ENCODE measurements at regions not wholly inside any gene's neighbourhood (a gene's known extent, or its start where the extent isn't known, plus 50 kb on each side); places are given as distances from the start of the nearest gene placed in this dataset.

DNA sequence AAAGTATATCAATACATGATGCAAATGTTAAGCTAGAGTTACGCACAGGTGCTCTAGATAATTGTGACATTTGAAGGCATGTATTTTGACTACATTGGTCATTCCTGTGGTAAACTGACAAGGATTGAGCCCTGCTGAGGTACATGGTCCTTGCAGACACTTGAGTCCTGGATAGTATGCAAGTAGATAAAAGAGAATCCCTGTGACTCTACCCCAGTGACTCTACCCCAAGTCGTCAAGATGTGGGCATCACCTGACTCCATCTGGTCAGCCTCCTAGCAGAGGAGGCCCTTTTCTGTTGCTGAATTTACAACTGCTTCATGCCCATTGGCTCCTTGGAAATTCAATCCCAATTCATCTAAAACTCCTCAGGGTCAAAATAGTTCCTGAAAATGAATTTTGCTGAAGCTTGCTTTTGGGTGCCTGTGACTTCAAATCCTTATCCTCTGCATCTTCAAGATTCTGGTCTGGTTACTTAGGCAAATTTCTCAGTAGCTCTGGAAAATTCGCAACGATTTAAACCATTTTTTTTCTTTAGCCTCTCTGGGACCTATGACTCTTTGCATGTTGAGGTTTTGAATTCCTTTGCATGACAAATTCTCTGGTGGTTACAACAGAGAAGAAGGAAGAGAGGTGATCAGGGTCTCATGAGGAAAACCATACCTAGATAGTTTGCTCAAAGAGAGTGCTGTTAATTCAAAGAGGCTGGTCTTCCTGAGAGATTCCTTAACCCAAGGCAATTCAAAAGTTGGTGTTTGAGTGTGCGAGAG is 422.1 kb downstream of the FGF9 start:
- no peak for DNase-seq (ENCODE audit: low read depth)

GRCh38 chr13:22095794-22096193 is 424.9 kb downstream of the FGF9 start:
- DNase-seq (ENCODE audit: low read depth), result no peak

DNA sequence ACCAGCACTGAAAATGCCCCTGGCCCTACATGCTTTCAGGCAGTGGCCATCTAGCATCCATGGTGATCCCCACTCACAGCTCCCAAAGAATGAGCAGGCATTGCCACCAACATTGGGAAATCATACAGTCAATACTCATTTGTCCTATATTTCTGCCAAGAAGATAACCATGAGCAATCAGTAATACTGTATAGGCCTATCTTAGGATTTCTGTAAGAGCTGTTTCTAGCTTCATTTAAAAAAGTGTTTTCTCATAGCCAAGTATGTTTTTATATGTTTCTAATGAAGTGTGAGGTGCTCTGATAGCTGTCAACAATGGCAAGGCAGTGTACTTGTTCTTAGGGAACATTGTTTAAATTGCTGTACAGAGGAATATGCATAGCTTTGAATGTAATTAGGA is 428.7 kb downstream of the FGF9 start:
- DNase-seq (ENCODE audit: low read depth), result no peak

- DNase-seq (ENCODE audit: low read depth), result no peak
These were observed 431.4 kb downstream of the FGF9 start for GRCh38 chr13:22102271-22102670.

DNA sequence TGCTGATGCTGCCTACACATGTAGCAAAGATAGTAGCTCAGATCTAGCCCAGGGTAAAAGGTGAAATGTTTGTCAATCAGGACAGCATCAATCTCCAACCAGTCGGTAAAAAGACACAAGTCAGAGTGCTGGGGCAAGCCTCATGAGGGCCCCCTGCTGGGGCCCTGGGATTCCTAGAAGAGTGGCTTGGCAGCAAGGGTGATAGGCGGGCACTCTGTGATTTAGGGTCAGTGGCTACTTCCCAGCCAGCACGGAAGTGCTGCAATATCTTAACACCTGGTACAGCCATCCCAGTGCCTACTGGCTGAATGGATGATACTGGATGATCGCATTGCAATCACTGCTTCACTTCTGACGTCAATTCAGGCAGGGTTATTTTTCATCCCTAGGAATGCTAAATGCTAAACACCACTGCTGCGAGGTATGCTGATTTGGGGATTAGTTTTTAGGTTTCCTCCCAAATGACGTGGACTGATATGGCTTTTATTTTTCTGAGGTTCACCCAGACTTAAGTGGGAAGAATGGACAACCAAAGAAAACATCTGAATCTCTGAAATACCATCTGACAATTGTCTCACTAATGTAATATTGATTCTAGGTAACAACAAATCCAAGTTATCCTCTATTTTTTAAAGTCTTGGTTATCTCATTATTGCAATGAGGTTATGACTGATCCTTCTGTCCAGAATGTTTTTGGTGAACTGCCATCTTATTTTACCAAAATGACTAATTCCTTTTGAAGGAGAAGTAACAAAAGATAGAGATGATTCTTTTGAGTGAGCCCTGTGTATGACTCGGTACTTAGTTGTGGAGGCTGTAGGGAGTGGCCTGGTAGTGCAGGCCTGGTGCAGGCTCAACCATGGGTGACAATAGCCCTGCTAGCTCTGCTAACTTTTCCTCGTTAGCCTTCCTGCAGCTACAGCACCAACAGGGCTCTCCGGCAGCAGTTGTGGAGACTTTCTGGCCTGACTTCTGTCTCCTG is 432.5 kb downstream of the FGF9 start:
- no peak for DNase-seq (ENCODE audit: low read depth)

DNA sequence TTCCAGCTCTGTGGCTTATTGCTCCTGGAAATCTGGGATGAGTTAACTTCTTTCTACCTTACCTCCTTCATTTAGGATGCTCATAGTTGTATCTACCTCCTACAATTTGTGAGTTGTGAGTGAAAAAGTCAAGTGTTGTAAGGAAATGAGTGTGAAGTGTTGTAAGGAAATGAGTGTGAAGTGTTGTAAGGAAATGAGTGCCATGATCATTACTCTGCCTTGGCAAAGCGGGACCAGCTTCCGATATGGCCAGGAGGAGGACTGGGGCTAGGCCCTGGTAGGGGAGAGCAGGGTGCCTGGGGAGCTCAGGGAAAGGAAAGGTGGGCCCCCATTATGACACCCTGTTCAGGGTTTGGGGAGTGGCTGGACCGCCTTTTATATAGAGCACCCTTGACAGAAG is 435.2 kb downstream of the FGF9 start:
- no peak for DNase-seq (ENCODE audit: low read depth)

DNA sequence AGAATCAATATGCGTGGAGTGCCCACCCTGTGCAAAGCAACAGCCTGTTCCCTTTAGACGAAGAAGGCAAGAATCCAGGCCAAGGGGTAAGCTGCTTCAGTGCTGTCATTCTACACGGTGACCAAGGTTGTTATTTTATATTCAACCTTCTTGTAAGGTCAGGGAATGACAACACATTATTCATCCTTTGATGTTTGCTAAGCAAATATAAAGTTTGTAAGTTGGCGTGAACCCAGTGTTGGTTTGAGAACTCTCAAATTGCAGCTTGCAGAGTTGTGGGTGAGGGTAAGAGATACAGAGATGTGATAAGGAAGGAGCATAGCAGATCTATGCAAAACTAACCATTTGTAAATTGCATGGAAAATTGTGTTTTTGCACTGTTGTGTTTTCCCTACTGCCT is 436.7 kb downstream of the FGF9 start:
- DNase-seq (ENCODE audit: low read depth), result no peak

- DNase-seq (ENCODE audit: low read depth), result no peak
These were observed 437.5 kb downstream of the FGF9 start for GRCh38 chr13:22108283-22108942.

GRCh38 chr13:22108979-22109378 is 438.1 kb downstream of the FGF9 start:
- DNase-seq (ENCODE audit: low read depth), result no peak

GRCh38 chr13:22110368-22110767 is 439.5 kb downstream of the FGF9 start:
- DNase-seq (ENCODE audit: low read depth), result no peak

DNA sequence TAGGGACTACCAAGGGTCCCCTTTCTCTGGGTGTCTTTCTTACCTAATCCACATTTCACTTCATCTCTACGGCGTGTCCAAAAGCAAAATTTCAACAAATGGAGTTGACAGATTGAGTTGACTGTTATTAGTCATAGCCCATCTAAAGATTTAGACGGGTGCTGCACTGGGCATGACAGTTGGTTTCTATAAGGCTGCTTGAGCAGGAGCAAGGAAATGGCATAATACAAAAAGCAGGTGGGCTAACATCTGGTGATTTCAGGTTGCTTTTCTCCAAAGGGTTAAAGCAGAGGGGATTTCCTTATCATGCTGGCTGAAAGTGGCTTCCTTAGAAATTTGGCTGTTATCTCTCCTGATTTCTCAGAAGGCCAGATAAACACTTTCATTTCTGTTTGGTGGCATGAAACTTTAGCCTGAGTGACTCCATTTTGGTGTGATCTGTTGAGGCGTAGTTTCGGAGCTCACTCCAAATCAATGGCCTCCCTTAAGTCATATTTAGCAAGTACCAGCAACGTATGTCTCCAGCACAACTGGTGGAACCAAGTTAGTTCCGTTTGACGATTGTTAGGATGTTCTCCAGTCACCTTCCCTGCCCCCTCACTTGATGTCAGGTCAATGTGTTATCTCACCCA is 440.4 kb downstream of the FGF9 start:
- no peak for DNase-seq (ENCODE audit: low read depth)

GRCh38 chr13:22111961-22112360 is 441.1 kb downstream of the FGF9 start:
- no peak for DNase-seq (ENCODE audit: low read depth)

- no peak for DNase-seq (ENCODE audit: low read depth)
These were observed 442.3 kb downstream of the FGF9 start for GRCh38 chr13:22112956-22113745.

DNA sequence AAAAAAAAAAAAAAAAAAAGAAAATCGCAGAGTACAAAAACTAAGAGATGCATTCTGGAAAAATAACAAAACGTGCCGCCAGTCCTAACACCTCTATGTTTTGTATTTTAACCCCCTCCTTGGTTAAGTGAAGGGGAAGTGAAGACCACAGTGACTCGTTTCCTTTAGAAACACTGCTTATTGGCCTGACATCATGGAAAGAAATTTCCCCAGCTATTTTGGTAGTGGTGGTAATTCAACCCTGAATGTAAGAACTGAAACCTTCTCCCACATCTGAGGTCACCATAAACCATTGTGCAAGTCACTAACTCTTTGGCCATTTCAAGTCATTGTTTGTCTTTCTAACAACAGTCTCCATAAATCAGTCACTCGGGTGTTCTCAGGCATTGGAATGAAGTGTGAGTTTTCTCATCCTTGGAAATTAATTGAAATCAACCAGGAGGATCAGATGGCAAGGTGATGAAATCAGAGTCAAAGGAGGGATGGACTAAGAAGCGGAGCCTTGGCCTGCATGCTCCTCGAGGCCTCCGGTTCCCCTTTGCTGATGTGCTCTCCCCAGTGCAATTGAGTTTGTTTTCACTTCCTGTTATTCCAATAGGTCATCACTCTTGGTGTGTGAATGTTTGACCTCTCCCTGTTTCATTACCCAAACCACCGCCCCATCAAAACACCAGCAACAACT is 443.9 kb downstream of the FGF9 start:
- DNase-seq (ENCODE audit: low read depth), result no peak

- DNase-seq (ENCODE audit: low read depth), result no peak
These were observed 447.3 kb downstream of the FGF9 start for GRCh38 chr13:22118158-22118557.

GRCh38 chr13:22120646-22121045 is 449.8 kb downstream of the FGF9 start:
- DNase-seq (ENCODE audit: low read depth), result no peak

- no peak for DNase-seq (ENCODE audit: low read depth)
These were observed 450.4 kb downstream of the FGF9 start for GRCh38 chr13:22121146-22121739.

GRCh38 chr13:22126433-22127021 is 455.7 kb downstream of the FGF9 start:
- no peak for DNase-seq (ENCODE audit: low read depth)

DNA sequence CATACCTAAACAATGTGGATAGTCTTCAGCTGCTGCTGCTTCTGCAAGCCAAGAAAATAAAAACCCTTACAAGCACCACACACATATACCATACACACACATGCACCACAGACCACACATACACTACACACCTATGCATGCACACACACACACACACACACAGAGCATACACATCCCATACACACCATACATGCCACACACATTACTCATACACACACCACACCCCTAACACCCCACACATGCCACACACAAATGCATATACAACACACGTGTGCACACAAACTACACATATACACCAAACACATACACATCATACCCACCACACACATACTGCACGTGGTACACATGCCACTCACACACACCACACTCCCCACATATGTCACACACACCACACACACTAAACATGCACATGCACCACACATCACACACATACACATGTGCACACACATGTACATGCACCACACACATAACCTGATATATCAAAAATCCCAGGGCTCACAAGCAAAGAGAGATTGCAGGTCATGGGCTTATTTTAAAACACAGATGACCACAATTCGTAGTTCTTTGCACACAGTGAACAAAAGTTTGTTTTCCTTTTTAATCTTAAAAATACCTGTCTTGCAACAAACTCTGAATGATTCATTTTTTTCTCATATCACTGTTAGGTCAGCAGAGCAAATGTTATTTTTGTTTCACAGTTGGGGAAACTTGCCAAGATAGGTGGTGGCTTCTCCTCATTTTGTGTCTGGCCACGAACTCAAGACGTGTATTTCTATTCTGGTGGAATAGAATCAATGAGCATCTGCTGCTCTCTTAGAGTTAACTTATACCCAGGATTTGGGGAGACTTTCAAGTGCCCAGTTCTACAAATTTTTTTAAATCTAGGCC is 456.6 kb downstream of the FGF9 start:
- no peak for DNase-seq (ENCODE audit: low read depth)
